Adrenal gland (tissue), 5 donors: ENCODE measurements at regions not wholly inside any gene's neighbourhood (a gene's known extent, or its start where the extent isn't known, plus 50 kb on each side); places are given as distances from the start of the nearest gene placed in this dataset.

Experiments
- POLR2A ChIP-seq, 2 donors: fragments of 450-650 bp; IDR thresholded peaks; one replicate each; pipeline ENCODE4 v1.6.1; 2017; ENCODE audit warnings: antibody characterized with exemption in 2 of 2, mild to moderate bottlenecking in 2 of 2, moderate library complexity in 1 of 2
- TF ChIP-seq, protein P1 (sequence below), 6 experiments: fragments of 450-650 bp in 4 of 6; fragments of 200-600 bp in 2 of 6; sonication (generic) in 1 of 6; IDR thresholded peaks; 1 replicate in 5 of 6; 2 replicates in 1 of 6; pipeline versions ENCODE4 v1.5.1 to v1.8.0; 2016 to 2021; ENCODE audit warnings: antibody characterized with exemption in 6 of 6, mild to moderate bottlenecking in 2 of 6, moderate library complexity in 1 of 6
- donor health status: DM: no; HTN: no; CAD: no.

GRCh38 chrX:45773572-45773971 is 572.9 kb upstream of the DIPK2B start:
- TF ChIP-seq, protein P1, sequence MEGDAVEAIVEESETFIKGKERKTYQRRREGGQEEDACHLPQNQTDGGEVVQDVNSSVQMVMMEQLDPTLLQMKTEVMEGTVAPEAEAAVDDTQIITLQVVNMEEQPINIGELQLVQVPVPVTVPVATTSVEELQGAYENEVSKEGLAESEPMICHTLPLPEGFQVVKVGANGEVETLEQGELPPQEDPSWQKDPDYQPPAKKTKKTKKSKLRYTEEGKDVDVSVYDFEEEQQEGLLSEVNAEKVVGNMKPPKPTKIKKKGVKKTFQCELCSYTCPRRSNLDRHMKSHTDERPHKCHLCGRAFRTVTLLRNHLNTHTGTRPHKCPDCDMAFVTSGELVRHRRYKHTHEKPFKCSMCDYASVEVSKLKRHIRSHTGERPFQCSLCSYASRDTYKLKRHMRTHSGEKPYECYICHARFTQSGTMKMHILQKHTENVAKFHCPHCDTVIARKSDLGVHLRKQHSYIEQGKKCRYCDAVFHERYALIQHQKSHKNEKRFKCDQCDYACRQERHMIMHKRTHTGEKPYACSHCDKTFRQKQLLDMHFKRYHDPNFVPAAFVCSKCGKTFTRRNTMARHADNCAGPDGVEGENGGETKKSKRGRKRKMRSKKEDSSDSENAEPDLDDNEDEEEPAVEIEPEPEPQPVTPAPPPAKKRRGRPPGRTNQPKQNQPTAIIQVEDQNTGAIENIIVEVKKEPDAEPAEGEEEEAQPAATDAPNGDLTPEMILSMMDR (IDR thresholded peaks at IDR 0.05), result no peak
- no peak for TF ChIP-seq POLR2A (IDR thresholded peaks at IDR 0.05)
